Right hindlimb (tissue), 1 donor: ENCODE measurements at regions not wholly inside any gene's neighbourhood (a gene's known extent, or its start where the extent isn't known, plus 50 kb on each side); places are given as distances from the start of the nearest gene placed in this dataset.

ENCODE experiments used
- DNase-seq: peaks from one replicate; pipeline ENCODE4 v3.0.0-alpha.2; 2018

GRCh38 chr11:130814440-130815096 lies 101.7 kb downstream of the SNX19 start:
- DNase-seq: no peak

GRCh38 chr11:130815097-130815802 lies 101.0 kb downstream of the SNX19 start:
- DNase-seq: no peak

DNA sequence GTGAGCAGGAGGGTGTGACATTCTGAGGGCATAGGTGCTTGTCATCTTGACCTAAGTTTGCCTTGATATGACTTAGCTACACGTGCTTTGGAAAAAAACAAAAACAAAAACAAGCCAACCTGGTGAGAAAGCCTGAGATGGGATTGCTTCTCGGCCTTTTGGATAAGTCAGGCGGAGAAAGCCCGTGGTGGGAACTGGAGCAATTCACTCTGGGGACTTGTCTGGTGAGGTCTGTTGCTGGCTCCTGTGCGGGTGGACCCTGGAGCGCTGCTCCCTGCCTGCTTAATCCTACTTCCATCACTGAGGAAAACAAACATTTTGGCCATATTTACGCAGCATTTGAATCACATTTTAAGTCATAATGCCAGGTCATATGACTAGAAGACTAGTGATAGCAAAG lies 100.3 kb downstream of the SNX19 start:
- no peak for DNase-seq

GRCh38 chr11:130816546-130817329 lies 99.5 kb downstream of the SNX19 start:
- peak; percentile 60 for DNase-seq

DNA sequence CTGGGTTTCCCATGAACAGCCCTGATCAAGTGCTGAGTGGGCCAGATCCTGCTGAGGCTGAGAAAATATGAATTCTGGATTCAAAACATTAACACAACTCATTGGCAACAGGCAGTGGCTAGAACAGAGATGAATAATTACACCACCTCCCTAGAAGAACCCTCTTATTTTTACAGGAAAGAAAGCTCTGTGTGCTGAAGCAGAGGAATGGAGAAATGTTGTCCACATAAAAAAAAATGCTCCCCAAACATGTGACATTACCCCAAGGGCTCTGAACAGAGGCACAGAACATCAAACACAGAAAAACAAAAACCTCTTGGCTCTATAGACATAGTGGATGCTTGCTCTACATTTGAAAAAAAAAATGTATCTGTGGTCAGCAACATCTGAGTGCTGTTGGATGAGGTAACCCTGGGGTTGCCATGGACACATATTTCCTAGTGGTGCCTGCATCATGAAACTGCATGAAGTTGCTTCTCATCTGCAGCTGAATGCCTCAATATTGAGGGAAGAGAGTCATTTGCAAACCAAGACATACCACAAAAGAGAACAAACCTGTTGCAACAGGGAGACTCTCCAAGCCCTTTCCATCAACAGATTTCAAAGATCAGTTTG lies 98.8 kb downstream of the SNX19 start:
- DNase-seq: peak; percentile 60

GRCh38 chr11:130819625-130820024 lies 96.7 kb downstream of the SNX19 start:
- DNase-seq: no peak
